HEK293T (cell line): ENCODE measurements at regions not wholly inside any gene's neighbourhood (a gene's known extent, or its start where the extent isn't known, plus 50 kb on each side); places are given as distances from the start of the nearest gene placed in this dataset.

Source experiments
- CTBP1 ChIP-seq: fragments of 450-650 bp; IDR thresholded peaks from 2 replicates; pipeline ENCODE4 v1.6.1; 2016; ENCODE audit warnings: borderline replicate concordance
- FOXM1 ChIP-seq: fragments of 450-650 bp; IDR thresholded peaks from 2 replicates; pipeline ENCODE4 v1.6.1; 2017; ENCODE audit warnings: mild to moderate bottlenecking, borderline replicate concordance
- HDGF ChIP-seq: fragments of 450-650 bp; IDR thresholded peaks from 2 replicates; pipeline ENCODE4 v1.6.1; 2017; ENCODE audit warnings: antibody characterized with exemption, borderline replicate concordance
- SP1 ChIP-seq: fragments of 450-650 bp; IDR thresholded peaks from 2 replicates; pipeline ENCODE4 v1.6.1; 2017
- SUZ12 ChIP-seq: fragments of 450-650 bp; IDR thresholded peaks from 2 replicates; pipeline ENCODE4 v1.6.1; 2016; ENCODE audit warnings: mild to moderate bottlenecking
- TARDBP ChIP-seq: fragments of 450-650 bp; IDR thresholded peaks from 2 replicates; pipeline ENCODE4 v1.6.1; 2016
- ZNF384 ChIP-seq: fragments of 450-650 bp; IDR thresholded peaks from 2 replicates; pipeline ENCODE4 v1.6.1; 2016

DNA sequence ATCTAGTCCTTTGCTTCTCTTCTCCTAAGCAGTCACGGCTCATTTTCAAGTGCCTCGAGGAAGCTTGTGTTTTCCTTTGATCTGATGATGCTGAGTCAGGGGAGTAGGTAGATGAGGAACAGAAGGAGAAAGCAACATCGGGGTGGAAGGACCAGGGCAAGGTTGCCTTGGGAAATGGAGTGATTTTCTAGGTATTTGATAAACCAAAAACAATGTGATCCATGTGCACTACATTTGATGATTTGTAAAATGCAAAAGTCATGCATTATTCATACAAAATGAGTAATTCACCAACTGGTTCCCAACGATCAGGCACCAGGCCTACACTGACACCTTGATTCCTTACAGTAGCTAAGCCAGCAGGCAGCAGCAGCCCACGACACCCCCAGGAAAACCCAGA, 205.3 kb downstream of the ANAPC1 start:
- TF ChIP-seq ZNF384: no peak
- TF ChIP-seq FOXM1: no peak
- no peak for TF ChIP-seq SP1
- no peak for TF ChIP-seq CTBP1
- TF ChIP-seq HDGF: no peak
- TF ChIP-seq TARDBP: no peak
- no peak for TF ChIP-seq SUZ12
